ENCODE measurements at regions not wholly inside any gene's neighbourhood (a gene's known extent, or its start where the extent isn't known, plus 50 kb on each side); places are given as distances from the start of the nearest gene placed in this dataset.

- TF ChIP-seq GATA2 (IDR thresholded peaks at IDR 0.05; ENCODE audit: low read depth, low read length) (no peak), GATA3 (IDR thresholded peaks at IDR 0.05; ENCODE audit: low read depth, low read length) (no peak)
Observed at GRCh38 chr7:46195934-46196333, 274.9 kb upstream of the IGFBP3 start.

- no peak for TF ChIP-seq GATA2 (IDR thresholded peaks at IDR 0.05; ENCODE audit: low read depth, low read length)
- no peak for TF ChIP-seq GATA3 (IDR thresholded peaks at IDR 0.05; ENCODE audit: low read depth, low read length)
Observed at GRCh38 chr7:46192271-46192670, 271.2 kb upstream of the IGFBP3 start.

GRCh38 chr7:46191776-46192175 lies 270.7 kb upstream of the IGFBP3 start:
- TF ChIP-seq GATA3 (IDR thresholded peaks at IDR 0.05; ENCODE audit: low read depth, low read length) (no peak), GATA2 (IDR thresholded peaks at IDR 0.05; ENCODE audit: low read depth, low read length) (no peak)

GRCh38 chr7:46191296-46191695 lies 270.2 kb upstream of the IGFBP3 start:
- TF ChIP-seq GATA3 (IDR thresholded peaks at IDR 0.05; ENCODE audit: low read depth, low read length) (no peak), GATA2 (IDR thresholded peaks at IDR 0.05; ENCODE audit: low read depth, low read length) (no peak)

GRCh38 chr7:46189255-46189790 lies 268.3 kb upstream of the IGFBP3 start:
- TF ChIP-seq GATA2 (IDR thresholded peaks at IDR 0.05; ENCODE audit: low read depth, low read length) (no peak), GATA3 (IDR thresholded peaks at IDR 0.05; ENCODE audit: low read depth, low read length) (no peak)

GRCh38 chr7:46186131-46186530 lies 265.1 kb upstream of the IGFBP3 start:
- TF ChIP-seq GATA3 (IDR thresholded peaks at IDR 0.05; ENCODE audit: low read depth, low read length) = no peak
- TF ChIP-seq GATA2 (IDR thresholded peaks at IDR 0.05; ENCODE audit: low read depth, low read length) = no peak

GRCh38 chr7:46179061-46179610 lies 258.1 kb upstream of the IGFBP3 start:
- no peak for TF ChIP-seq GATA3 (IDR thresholded peaks at IDR 0.05; ENCODE audit: low read depth, low read length)

GRCh38 chr7:46178661-46179060 lies 257.6 kb upstream of the IGFBP3 start:
- TF ChIP-seq GATA2 (IDR thresholded peaks at IDR 0.05; ENCODE audit: low read depth, low read length) = no peak
- no peak for TF ChIP-seq GATA3 (IDR thresholded peaks at IDR 0.05; ENCODE audit: low read depth, low read length)

GRCh38 chr7:46177821-46178220 lies 256.7 kb upstream of the IGFBP3 start:
- TF ChIP-seq GATA3 (IDR thresholded peaks at IDR 0.05; ENCODE audit: low read depth, low read length) = no peak

GRCh38 chr7:46175221-46175620 lies 254.1 kb upstream of the IGFBP3 start:
- TF ChIP-seq GATA3 (IDR thresholded peaks at IDR 0.05; ENCODE audit: low read depth, low read length) (no peak), GATA2 (IDR thresholded peaks at IDR 0.05; ENCODE audit: low read depth, low read length) (no peak)

GRCh38 chr7:46174196-46174580 lies 253.1 kb upstream of the IGFBP3 start:
- TF ChIP-seq GATA3 (IDR thresholded peaks at IDR 0.05; ENCODE audit: low read depth, low read length) = no peak
- TF ChIP-seq GATA2 (IDR thresholded peaks at IDR 0.05; ENCODE audit: low read depth, low read length) = no peak

- TF ChIP-seq GATA3 (IDR thresholded peaks at IDR 0.05; ENCODE audit: low read depth, low read length) = no peak
- no peak for TF ChIP-seq GATA2 (IDR thresholded peaks at IDR 0.05; ENCODE audit: low read depth, low read length)
Observed at GRCh38 chr7:46173476-46174195, 252.6 kb upstream of the IGFBP3 start.

- TF ChIP-seq GATA2 (IDR thresholded peaks at IDR 0.05; ENCODE audit: low read depth, low read length) = no peak
Observed at GRCh38 chr7:46170792-46171191, 249.7 kb upstream of the IGFBP3 start.

- TF ChIP-seq GATA3 (IDR thresholded peaks at IDR 0.05; ENCODE audit: low read depth, low read length) (no peak), GATA2 (IDR thresholded peaks at IDR 0.05; ENCODE audit: low read depth, low read length) (no peak)
Observed at GRCh38 chr7:46170021-46170420, 248.9 kb upstream of the IGFBP3 start.

- TF ChIP-seq GATA3 (IDR thresholded peaks at IDR 0.05; ENCODE audit: low read depth, low read length) = no peak
- no peak for TF ChIP-seq GATA2 (IDR thresholded peaks at IDR 0.05; ENCODE audit: low read depth, low read length)
Observed at GRCh38 chr7:46169384-46169755, 248.3 kb upstream of the IGFBP3 start.

Data from SH-SY5Y (cell line).